Neuronal stem cell (in vitro differentiated cells): ENCODE measurements at regions not wholly inside any gene's neighbourhood (a gene's known extent, or its start where the extent isn't known, plus 50 kb on each side); places are given as distances from the start of the nearest gene placed in this dataset.

Source experiments
- DNase-seq: peaks from one replicate; pipeline ENCODE4 v3.0.0-alpha.2; 2013; ENCODE audit warnings: low spot score
- H2AFZ ChIP-seq: one replicate; pipeline ENCODE4 v1.6.1; 2013; ENCODE audit warnings: mild to moderate bottlenecking, low read length, inconsistent platforms
- H2AK5ac ChIP-seq: 2 replicates; pipeline ENCODE4 v1.6.1; 2013; ENCODE audit warnings: low read depth, mild to moderate bottlenecking, inconsistent platforms, low read length, moderate library complexity, mixed read lengths
- H2BK120ac ChIP-seq: 2 replicates; pipeline ENCODE4 v1.6.1; 2013; ENCODE audit warnings: low read depth, mild to moderate bottlenecking, inconsistent platforms, low read length, moderate library complexity, mixed read lengths
- H2BK12ac ChIP-seq: one replicate; pipeline ENCODE4 v1.6.1; 2013; ENCODE audit warnings: low read length, inconsistent platforms
- H2BK15ac ChIP-seq: 2 replicates; pipeline ENCODE4 v1.6.1; 2013; ENCODE audit warnings: mild to moderate bottlenecking, low read length, inconsistent platforms, mixed read lengths
- H2BK5ac ChIP-seq: one replicate; pipeline ENCODE4 v1.6.1; 2013; ENCODE audit warnings: inconsistent platforms, mild to moderate bottlenecking, low read length, moderate library complexity
- H3K14ac ChIP-seq: one replicate; pipeline ENCODE4 v1.6.1; 2013; ENCODE audit warnings: low read length, inconsistent platforms
- H3K18ac ChIP-seq: 2 replicates; pipeline ENCODE4 v1.6.1; 2013; ENCODE audit warnings: low read length, inconsistent platforms
- H3K23ac ChIP-seq: 2 replicates; pipeline ENCODE4 v1.6.1; 2013; ENCODE audit warnings: low read depth, mild to moderate bottlenecking, mixed read lengths, low read length, inconsistent platforms; ENCODE audit not compliant: poor library complexity
- H3K27ac ChIP-seq: replicated peaks from 3 replicates; pipeline ENCODE4 v1.5.1; 2013; ENCODE audit warnings: low read length, inconsistent platforms
- H3K27me3 ChIP-seq, 3 experiments: 2 replicates each; pipeline ENCODE4 v1.6.1; 2013; ENCODE audit warnings: low read length in 3 of 3, mild to moderate bottlenecking in 2 of 3, inconsistent platforms in 1 of 3, low read depth in 1 of 3, mixed read lengths in 1 of 3, moderate library complexity in 1 of 3; ENCODE audit not compliant: control insufficient read depth in 3 of 3, insufficient read depth in 3 of 3
- H3K36me3 ChIP-seq, 2 donors: replicated peaks in 1 of 2; 2 replicates each; pipeline ENCODE4 v1.6.1; 2013; ENCODE audit warnings: low read length in 2 of 2; ENCODE audit not compliant: control insufficient read depth in 2 of 2, insufficient read depth in 2 of 2
- H3K4ac ChIP-seq: 2 replicates; pipeline ENCODE4 v1.6.1; 2013; ENCODE audit warnings: inconsistent platforms, mild to moderate bottlenecking, low read length, moderate library complexity
- H3K4me1 ChIP-seq, 2 donors: 1 replicate in 1 of 2; 2 replicates in 1 of 2; pipeline ENCODE4 v1.6.1; 2013; ENCODE audit warnings: low read length in 2 of 2, low read depth in 1 of 2; ENCODE audit not compliant: control insufficient read depth in 2 of 2, insufficient read depth in 1 of 2
- H3K4me2 ChIP-seq: one replicate; pipeline ENCODE4 v1.6.1; 2013; ENCODE audit warnings: mild to moderate bottlenecking, low read length, inconsistent platforms; ENCODE audit not compliant: insufficient read depth, poor library complexity, severe bottlenecking
- H3K4me3 ChIP-seq, 2 donors: 2 replicates each; pipeline ENCODE4 v1.5.1; 2013; ENCODE audit warnings: low read length in 2 of 2, mild to moderate bottlenecking in 2 of 2, inconsistent platforms in 1 of 2, moderate library complexity in 1 of 2
- H3K79me1 ChIP-seq: one replicate; pipeline ENCODE4 v1.6.1; 2013; ENCODE audit warnings: low read depth, mild to moderate bottlenecking, inconsistent platforms, low read length, moderate library complexity
- H3K9ac ChIP-seq: one replicate; pipeline ENCODE4 v1.6.1; 2013; ENCODE audit warnings: mild to moderate bottlenecking, low read depth, low read length, inconsistent platforms; ENCODE audit not compliant: poor library complexity
- H3K9me3 ChIP-seq, 2 donors: replicated peaks in 1 of 2; 2 replicates each; pipeline versions ENCODE3 to v1.6.1; 2013; ENCODE audit warnings: low read length in 2 of 2, mild to moderate bottlenecking in 2 of 2, inconsistent platforms in 1 of 2, low read depth in 1 of 2, mixed read lengths in 1 of 2, moderate library complexity in 1 of 2; ENCODE audit not compliant: control insufficient read depth in 2 of 2, insufficient read depth in 1 of 2
- H4K8ac ChIP-seq: one replicate; pipeline ENCODE4 v1.6.1; 2013; ENCODE audit warnings: low read depth, mild to moderate bottlenecking, inconsistent platforms, low read length, moderate library complexity
- H4K91ac ChIP-seq: one replicate; pipeline ENCODE4 v1.6.1; 2013; ENCODE audit warnings: low read length, low read depth, mild to moderate bottlenecking, inconsistent platforms; ENCODE audit not compliant: poor library complexity
- WGBS, 2 donors: extraction: QIAGEN DNeasy Blood & Tissue Kit; methylation state at CpG; one replicate each; pipeline ENCODE4 v1.1.7; 2013; ENCODE audit warnings: missing lambda C conversion rate in 2 of 2, mixed read lengths in 1 of 2; ENCODE audit not compliant: insufficient read length in 2 of 2, insufficient replicate concordance in 1 of 2; ENCODE audit errors: extremely low coverage in 2 of 2; 5-methylcytosine and 5-hydroxymethylcytosine counted together

- Histone ChIP-seq H3K18ac (no peak overlapping the region), H3K4ac (no peak overlapping the region), H3K36me3 (no peaks in the 10 kb centered on the region), H3K9me3 (no peaks in the 10 kb centered on the region), H3K4me2 (no peak overlapping the region), H2AK5ac (no peak overlapping the region), H3K79me1 (no peaks in the 10 kb centered on the region), H2BK15ac (no peak overlapping the region), H3K27me3 (peaks cover 0 to 6% (median 0%) of the 10 kb centered on the region in 3 experiments), H2BK120ac (no peak overlapping the region), H4K91ac (no peak overlapping the region), H2AFZ (no peak overlapping the region), H3K23ac (no peak overlapping the region), H3K4me3 (no peak overlapping the region), H2BK5ac (no peak overlapping the region), H3K4me1 (peaks cover 0 to 10% of the 10 kb centered on the region in 2 donors), H3K9ac (no peak overlapping the region), H3K14ac (no peak overlapping the region), H3K27ac (no peak overlapping the region), H2BK12ac (no peak overlapping the region), H4K8ac (no peak overlapping the region)
- DNase-seq = no peak
- WGBS, 2 donors = no CpG with 5 or more reads among the region's 3 CpGs
Measured at GRCh38 chr2:121014876-121015275, 270.1 kb downstream of the TFCP2L1 start.

GRCh38 chr2:121015971-121016485 is 269.0 kb downstream of the TFCP2L1 start:
- H4K91ac ChIP-seq = no peak overlapping the region
- H3K4me1 ChIP-seq = peaks cover 0 to 10% of the 10 kb centered on the region in 2 donors
- no peaks in the 10 kb centered on the region for H3K79me1 ChIP-seq
- no peak overlapping the region for H2BK120ac ChIP-seq
- H3K27me3 ChIP-seq = peaks cover 0 to 6% (median 0%) of the 10 kb centered on the region in 3 experiments
- H3K9ac ChIP-seq = no peak overlapping the region
- no CpG with 5 or more reads among the region's 7 CpGs for WGBS, 2 donors
- no peaks in the 10 kb centered on the region for H3K9me3 ChIP-seq
- no peak overlapping the region for H2BK15ac ChIP-seq
- H2AFZ ChIP-seq = no peak overlapping the region
- no peak overlapping the region for H3K4me2 ChIP-seq
- H2AK5ac ChIP-seq = no peak overlapping the region
- no peak overlapping the region for H2BK5ac ChIP-seq
- H3K18ac ChIP-seq = peak overlapping the region; percentile 28
- H3K4ac ChIP-seq = no peak overlapping the region
- DNase-seq = no peak
- H3K23ac ChIP-seq = no peak overlapping the region
- H3K36me3 ChIP-seq = no peaks in the 10 kb centered on the region
- no peak overlapping the region for H3K27ac ChIP-seq
- no peak overlapping the region for H3K14ac ChIP-seq
- H3K4me3 ChIP-seq = no peak overlapping the region
- no peak overlapping the region for H2BK12ac ChIP-seq
- no peak overlapping the region for H4K8ac ChIP-seq

GRCh38 chr2:121017396-121017795 is 267.6 kb downstream of the TFCP2L1 start:
- H3K27me3 ChIP-seq = peaks cover 0 to 6% (median 0%) of the 10 kb centered on the region in 3 experiments
- no peak overlapping the region for H3K4me3 ChIP-seq
- H3K4me2 ChIP-seq = no peak overlapping the region

GRCh38 chr2:121018136-121019061 is 266.6 kb downstream of the TFCP2L1 start:
- peaks cover 0 to 12% of the 10 kb centered on the region in 2 donors for H3K4me1 ChIP-seq
- peak overlapping the region; percentile 68 for H2BK12ac ChIP-seq
- H2BK15ac ChIP-seq = peak overlapping the region; percentile 30
- no peak overlapping the region for H3K9ac ChIP-seq
- no peaks in the 10 kb centered on the region for H3K79me1 ChIP-seq
- peak overlapping the region; percentile 39 for H3K23ac ChIP-seq
- H2BK120ac ChIP-seq = no peak overlapping the region
- H3K9me3 ChIP-seq = no peaks in the 10 kb centered on the region
- peak overlapping the region; percentile 91 for H3K18ac ChIP-seq
- DNase-seq = peak; percentile 45
- peak overlapping the region; percentile 42 for H3K27ac ChIP-seq
- H3K4me3 ChIP-seq = peak overlapping the region in 1 of 2 donors; percentile 37
- WGBS, 2 donors = no CpG with 5 or more reads among the region's 45 CpGs
- H4K8ac ChIP-seq = peak overlapping the region; percentile 70
- peaks cover 0 to 6% (median 0%) of the 10 kb centered on the region in 3 experiments for H3K27me3 ChIP-seq
- H2BK5ac ChIP-seq = peak overlapping the region; percentile 79
- H3K4me2 ChIP-seq = peak overlapping the region; percentile 23
- H3K14ac ChIP-seq = peak overlapping the region; percentile 41
- H2AFZ ChIP-seq = peak overlapping the region; percentile 73
- H2AK5ac ChIP-seq = peak overlapping the region; percentile 3
- no peaks in the 10 kb centered on the region for H3K36me3 ChIP-seq
- H3K4ac ChIP-seq = no peak overlapping the region
- H4K91ac ChIP-seq = no peak overlapping the region

More at GRCh38 chr2:121017396-121017795, 267.6 kb downstream of the TFCP2L1 start:
- no peak overlapping the region for H2BK5ac ChIP-seq
- H3K18ac ChIP-seq = no peak overlapping the region
- no peak overlapping the region for H3K9ac ChIP-seq
- H2AFZ ChIP-seq = no peak overlapping the region
- no peak overlapping the region for H2BK12ac ChIP-seq
- H3K27ac ChIP-seq = no peak overlapping the region
- no peak overlapping the region for H4K8ac ChIP-seq
- H3K4me1 ChIP-seq = peaks cover 0 to 12% of the 10 kb centered on the region in 2 donors
- no peaks in the 10 kb centered on the region for H3K9me3 ChIP-seq
- no peaks in the 10 kb centered on the region for H3K36me3 ChIP-seq
- no CpG with 5 or more reads among the region's 7 CpGs for WGBS, 2 donors
- no peak overlapping the region for H2BK15ac ChIP-seq
- H3K79me1 ChIP-seq = no peaks in the 10 kb centered on the region
- H3K14ac ChIP-seq = no peak overlapping the region
- DNase-seq = no peak
- no peak overlapping the region for H3K4ac ChIP-seq
- H2BK120ac ChIP-seq = no peak overlapping the region
- no peak overlapping the region for H3K23ac ChIP-seq
- no peak overlapping the region for H2AK5ac ChIP-seq
- H4K91ac ChIP-seq = no peak overlapping the region
